ENCODE measurements at regions not wholly inside any gene's neighbourhood (a gene's known extent, or its start where the extent isn't known, plus 50 kb on each side); places are given as distances from the start of the nearest gene placed in this dataset.

DNA sequence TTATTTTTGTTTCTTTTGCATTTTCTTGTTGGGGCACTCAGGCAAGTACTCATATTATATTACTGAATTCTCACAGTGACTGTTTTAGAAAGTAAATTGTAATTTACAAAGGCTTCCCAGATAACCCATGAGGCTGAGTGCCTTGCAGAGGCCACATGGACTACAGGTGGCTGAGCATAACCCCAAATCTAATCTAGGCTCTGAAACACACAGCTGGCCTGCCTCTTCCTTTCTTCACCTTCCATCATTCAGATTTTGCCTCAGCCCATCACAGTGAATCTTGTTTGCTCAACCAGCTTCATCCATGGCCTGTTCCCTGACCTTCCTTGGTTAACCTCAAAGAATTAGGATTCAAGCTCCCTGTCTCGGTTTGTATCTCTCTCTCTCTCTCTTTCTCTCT is 78.5 kb upstream of the PRDM11 start:
- TF ChIP-seq, protein P1, sequence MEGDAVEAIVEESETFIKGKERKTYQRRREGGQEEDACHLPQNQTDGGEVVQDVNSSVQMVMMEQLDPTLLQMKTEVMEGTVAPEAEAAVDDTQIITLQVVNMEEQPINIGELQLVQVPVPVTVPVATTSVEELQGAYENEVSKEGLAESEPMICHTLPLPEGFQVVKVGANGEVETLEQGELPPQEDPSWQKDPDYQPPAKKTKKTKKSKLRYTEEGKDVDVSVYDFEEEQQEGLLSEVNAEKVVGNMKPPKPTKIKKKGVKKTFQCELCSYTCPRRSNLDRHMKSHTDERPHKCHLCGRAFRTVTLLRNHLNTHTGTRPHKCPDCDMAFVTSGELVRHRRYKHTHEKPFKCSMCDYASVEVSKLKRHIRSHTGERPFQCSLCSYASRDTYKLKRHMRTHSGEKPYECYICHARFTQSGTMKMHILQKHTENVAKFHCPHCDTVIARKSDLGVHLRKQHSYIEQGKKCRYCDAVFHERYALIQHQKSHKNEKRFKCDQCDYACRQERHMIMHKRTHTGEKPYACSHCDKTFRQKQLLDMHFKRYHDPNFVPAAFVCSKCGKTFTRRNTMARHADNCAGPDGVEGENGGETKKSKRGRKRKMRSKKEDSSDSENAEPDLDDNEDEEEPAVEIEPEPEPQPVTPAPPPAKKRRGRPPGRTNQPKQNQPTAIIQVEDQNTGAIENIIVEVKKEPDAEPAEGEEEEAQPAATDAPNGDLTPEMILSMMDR (IDR thresholded peaks at IDR 0.05; ENCODE audit: borderline replicate concordance, extremely low read depth, low read length, poor library complexity, severe bottlenecking) = no peak
- TF ChIP-seq EZH2 (IDR thresholded peaks at IDR 0.05; ENCODE audit: borderline replicate concordance, low read depth, low read length, severe bottlenecking) = no peak

All from DND-41 (cell line).